Stimulated activated CD4-positive, alpha-beta T cell treated with anti-CD3 and anti-CD28 coated beads, Interleukin-12 subunit alpha, Interleukin-12 subunit beta, amount 100 ng/mL, for 24 hours (primary cell): ENCODE measurements at regions not wholly inside any gene's neighbourhood (a gene's known extent, or its start where the extent isn't known, plus 50 kb on each side); places are given as distances from the start of the nearest gene placed in this dataset.

Experiments used
- DNase-seq, 2 experiments: peaks; one replicate each; pipeline ENCODE4 v3.0.0-alpha.2; 2020; ENCODE audit warnings: low read depth in 2 of 2

DNA sequence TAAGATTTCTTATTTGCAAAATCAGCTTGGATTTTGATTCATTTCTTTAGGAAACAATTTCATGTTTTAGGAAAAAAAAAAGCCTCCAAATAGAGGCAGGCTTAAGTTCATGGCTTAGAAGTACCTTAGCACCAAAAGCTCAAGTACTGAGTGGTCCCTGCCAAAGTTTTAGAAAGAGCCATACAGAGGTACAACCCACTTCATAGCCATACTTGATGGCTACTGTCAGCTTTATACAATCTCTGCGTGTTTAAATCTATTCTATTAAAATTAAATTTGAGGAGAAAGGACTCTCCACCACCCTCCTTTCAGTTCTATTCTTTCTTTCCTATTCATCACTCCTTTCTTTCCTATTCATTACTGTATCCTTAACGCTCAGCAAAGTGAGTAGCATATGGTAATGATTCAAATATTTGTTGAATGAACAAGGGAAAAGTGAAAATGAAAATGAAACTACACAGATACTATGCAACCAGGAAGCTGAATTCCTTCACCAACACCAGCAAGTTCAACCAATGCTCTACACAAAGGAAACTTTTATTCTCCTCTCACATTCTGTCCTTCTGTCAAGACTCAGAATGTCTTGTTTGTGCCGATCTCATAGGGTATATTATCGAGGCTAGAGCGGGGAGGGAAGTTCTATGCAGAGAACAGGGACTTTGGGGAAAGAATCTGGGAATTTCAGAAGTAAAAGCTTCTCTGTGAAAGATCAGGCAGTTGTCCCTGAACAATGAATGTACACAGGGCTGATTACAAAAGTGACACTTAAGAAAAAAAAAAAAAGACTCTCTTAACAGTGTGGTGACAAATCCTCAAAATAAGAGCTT is 138.6 kb upstream of the SPEF2 start:
- DNase-seq, result no peak

DNA sequence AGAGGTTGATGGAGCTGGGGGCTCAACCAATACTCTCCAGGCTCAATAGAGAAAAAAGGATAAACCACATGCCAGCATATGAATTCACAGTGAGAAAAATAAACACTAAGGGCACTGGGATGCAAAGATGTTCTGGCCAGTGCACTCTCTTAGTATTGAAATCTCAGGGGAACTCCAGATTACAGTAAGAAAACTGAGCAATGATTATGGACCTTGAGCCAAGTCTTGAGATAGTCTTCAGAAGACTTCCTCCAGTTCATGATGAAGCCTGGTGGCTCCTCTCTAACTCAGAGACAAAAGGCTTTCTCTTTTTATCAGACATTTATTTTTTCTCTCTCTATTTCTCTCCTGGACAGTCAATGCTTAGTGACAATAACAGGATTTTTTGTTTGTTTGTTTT is 139.8 kb upstream of the SPEF2 start:
- no peak for DNase-seq

DNA sequence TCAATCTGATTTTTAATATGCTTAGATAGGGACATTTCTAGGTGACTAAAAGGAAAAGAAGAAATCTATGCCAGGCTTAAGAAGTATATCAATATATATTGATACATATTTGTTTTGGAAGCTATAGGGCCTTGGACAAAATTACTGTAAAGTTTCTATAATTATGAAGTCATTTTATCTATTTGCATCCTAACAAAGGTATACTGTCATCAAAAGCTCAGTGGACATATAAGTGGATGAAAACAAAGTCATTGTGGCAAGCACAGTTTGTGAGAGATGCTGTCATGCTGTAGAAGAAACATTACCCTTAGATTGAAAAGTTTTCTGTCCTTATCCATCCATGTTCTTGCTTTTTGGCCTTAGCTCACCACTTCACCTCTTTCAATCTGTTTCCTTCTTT is 140.3 kb upstream of the SPEF2 start:
- no peak for DNase-seq

DNA sequence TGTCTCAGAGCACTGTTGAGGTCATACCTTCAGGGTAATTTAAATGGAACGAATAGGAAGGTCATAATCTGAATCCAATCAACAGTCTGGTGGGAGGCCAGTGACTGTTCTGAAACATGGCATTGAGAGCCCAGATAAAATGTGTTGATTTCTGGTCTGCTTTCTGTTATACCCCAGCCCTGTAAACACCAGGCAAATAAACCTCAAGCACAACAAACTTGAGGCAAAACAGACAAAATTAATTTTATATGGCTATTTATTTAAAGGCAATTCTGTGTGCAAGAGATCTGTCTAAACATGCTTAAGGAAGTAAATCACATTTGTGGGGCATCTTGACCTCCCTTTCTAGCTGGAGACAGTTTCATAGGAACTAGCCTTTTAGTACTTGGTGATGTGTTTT is 140.9 kb upstream of the SPEF2 start:
- no peak for DNase-seq

DNA sequence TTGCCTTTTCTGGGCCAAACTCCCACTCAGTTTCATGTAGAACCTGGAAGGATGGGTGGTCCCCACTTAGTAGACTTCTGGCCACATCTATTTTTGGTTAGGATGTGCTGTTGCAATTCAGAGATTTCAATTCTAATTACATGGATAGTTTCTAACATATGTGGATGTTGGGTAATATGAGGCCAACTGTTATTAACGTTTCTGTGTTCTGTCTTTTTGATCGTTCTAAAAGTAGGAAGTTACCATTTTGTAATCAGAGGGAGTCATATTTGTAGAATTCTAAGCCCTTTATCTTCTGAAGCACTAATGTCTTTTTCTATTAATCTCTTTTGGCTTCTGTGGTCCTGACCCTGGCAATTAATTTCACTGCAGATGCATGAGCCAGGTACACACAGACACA is 141.6 kb upstream of the SPEF2 start:
- no peak for DNase-seq

DNA sequence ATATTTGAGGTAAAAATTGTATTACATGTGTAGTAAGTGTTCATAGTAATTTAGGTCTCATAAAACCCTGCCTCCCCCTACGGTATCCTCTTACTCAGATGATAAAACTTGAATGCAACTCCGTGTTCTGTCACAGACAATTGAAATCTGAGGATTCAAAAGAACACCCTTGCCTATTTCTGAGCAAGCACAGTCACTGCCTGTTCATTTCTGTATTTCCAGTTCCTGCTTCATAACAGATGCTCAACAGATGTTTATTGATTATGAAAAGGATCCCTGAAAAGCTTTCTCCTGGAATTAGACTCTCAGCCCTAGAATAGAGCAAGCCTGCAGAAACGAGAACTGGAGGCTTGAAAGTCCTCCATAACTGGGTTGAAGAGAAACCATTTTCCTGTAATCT is 144.1 kb upstream of the SPEF2 start:
- DNase-seq, result no peak

DNA sequence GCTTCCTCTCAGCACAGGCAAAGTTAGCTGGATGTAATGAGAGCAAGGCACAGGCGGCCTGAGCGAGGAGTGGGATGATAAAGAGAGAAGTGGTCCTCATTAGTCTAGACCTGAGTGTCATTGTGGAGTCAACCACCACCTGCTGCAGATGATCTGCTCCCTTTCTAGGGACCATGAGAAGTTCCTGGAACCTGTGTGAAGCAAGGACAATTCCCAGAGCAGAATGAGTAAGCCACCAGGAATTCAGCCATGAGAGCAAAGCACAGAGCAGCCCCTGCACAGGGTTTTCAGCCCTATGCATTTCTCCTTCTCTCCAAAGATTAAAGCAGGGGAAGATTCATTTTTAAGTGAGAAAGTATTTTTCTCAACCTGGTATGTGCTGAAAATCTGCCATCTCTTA is 146.8 kb upstream of the SPEF2 start:
- DNase-seq, result no peak

DNA sequence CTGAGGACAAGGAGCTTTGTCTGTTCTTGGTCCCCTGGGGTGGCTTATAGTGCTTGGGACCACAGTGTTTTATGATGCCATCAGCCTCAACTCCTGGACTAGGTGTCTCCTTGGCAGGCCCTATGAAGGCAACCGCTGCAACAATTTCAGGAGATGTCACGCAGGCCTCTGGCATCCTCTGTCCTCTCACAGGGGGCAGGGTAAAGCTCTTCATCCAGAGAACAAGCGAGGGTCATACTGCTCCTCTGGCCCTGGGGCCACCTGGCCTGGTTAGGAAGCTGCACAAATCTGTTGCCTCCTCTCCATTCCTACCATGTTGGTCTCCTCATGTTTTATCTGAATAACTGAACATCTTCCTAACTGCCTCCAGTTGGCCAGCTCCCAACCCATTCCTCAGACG is 148.9 kb upstream of the SPEF2 start:
- DNase-seq, result no peak

DNA sequence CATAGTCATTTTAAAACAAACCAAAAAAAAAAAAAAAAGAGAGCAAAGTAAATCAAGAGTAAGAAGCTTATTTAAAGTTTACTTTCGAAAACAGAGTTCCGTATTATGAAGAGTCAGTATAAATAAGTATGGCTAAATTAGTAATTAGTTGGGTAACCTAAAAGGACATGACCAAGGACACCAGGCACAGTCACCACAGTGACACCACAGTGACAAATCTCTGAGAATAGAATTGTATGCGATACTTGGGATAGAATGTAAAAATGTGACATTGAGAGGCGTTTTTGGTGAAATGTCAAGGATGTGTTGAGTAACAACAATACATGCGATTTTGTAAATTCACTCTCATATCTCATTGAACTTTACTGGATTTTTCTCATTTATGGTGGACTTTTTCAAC is 150.9 kb upstream of the SPEF2 start:
- DNase-seq, result no peak

DNA sequence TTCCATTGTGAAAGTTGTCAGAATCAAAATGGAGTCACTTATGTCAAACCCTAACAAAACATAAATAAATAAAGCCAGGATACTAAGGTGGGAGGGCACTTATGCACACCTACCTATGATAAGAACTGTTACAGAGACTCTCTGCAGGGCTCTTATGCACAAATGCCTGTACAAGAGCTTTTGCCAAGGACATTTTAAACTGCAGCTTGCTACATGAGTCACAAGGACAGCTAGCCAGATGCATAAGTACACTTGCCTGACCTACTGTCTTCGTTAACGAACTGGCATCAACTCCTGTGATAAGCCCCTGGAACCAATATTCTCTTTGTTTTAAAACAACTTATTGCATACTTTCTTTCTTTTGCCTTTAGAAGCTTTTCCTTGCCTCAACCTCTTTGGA is 152.9 kb upstream of the SPEF2 start:
- DNase-seq, result no peak

DNA sequence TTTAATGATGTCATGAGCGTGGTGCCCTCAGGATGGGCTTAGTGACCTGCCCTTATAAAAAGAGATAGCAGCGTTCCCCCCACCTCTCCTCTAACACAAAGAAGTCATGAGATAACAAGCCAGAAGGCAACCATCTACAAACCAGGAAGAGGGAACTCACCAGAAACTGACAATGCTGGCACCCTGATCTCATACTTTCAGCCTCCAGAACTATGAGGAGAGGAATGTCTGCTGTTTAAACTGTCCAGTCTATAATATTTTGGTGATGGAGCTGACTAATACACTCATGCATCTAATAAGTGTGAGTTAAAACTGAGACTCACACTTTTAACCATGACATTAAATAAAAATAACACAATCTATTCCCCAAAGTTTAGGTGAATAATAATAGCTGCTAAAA is 156.1 kb upstream of the SPEF2 start:
- no peak for DNase-seq

DNA sequence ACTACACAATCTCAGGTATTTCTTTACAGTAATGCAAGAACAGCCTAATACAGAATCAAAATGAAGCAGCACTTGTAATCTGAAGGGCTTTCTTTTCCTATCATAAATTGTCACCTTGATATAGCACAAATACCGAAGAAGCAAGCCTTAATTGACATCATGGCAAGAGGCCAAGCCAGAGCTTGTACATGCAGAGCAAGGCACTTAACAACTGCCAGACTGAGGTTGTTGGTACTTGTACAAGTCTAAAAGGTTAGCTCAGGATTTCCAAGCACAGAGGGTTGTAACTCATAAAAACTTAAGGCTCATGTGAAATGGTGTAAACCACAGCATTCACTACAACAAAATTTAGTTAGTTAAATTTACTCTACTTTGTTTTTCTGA is 158.8 kb upstream of the SPEF2 start:
- no peak for DNase-seq

DNA sequence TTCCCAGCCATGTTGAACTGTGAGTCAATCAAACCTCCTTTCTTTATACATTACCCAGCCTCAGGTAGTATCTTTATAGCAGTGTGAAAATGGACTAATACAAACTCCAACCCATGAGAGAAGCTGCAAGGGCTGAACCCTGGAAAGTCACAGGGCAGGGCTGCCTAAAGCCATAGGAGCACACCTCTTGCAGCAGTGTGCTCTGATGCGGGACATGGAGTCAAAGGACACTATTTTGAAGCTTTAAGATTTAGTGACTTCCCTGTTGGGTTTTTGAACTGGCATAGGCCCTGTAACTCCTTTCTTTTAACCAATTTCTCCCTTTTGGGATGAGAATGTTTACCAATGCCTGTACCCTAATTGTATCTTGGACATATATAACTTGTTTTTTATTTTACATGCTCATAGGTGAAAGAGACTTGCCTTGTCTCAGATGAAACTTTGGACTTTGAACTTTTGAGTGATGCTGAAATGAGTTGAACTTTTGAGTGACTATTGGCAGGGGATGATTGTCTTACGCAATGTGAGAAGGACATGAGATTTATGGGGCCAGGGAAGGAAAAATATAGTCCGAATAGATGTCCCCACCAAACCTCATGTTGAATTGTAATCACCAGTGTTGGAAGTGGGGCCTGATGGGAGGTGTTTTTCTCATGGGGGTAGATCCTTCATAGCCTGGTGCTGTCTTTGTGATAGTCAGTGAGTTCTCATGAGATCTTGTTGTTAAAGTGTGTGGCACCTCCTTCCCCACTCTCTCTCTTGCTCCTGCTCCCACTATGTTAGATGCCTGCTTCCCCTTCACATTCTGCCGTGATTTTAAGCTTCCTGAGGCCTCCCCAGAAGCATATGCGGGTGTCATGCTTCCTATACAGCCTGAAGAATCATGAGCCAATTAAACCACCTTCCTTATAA is 159.5 kb upstream of the SPEF2 start:
- no peak for DNase-seq

DNA sequence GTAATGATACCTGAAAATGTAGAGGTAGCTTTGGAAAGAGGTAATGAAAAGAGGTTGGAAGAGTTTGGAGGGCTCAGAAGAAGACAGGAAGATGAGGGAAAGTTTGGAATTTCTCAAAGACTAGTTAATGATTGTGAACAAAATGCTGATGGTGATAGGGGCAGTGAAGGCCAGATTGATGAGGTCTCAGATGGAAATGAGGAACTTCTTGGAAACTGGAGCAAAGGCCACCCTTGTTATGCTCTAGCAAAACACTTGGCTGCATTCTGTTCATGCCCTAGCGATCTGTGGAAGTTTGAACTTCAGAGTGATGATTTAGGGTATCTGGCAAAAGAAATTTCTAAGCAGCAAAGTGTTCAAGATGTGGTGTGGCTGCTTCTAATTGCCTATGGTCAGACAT is 161.2 kb upstream of the SPEF2 start:
- DNase-seq, result no peak

DNA sequence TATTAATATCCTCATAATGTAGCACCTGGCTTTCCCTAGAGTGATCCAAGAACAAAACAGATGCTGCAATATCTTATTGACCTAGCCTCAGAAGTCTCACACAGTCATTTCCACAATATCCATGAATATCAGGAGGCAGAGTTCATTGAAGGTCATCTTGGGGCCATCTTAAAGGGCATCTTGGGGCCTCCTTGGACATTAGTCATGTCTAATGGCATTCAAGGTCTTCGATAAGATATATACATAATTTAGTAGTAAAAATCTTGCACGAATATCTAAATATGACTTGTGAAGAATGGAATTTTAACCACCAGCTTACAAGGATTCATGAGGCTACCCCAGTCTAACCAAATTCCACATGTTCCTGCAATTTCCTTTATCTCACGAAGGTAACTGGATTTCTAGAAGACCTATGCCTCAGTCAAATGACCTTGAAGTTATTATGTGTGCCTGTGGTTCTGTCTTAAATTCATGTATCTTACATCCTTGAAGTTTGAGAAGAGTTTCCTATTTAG is 163.6 kb upstream of the SPEF2 start:
- DNase-seq, result no peak

DNA sequence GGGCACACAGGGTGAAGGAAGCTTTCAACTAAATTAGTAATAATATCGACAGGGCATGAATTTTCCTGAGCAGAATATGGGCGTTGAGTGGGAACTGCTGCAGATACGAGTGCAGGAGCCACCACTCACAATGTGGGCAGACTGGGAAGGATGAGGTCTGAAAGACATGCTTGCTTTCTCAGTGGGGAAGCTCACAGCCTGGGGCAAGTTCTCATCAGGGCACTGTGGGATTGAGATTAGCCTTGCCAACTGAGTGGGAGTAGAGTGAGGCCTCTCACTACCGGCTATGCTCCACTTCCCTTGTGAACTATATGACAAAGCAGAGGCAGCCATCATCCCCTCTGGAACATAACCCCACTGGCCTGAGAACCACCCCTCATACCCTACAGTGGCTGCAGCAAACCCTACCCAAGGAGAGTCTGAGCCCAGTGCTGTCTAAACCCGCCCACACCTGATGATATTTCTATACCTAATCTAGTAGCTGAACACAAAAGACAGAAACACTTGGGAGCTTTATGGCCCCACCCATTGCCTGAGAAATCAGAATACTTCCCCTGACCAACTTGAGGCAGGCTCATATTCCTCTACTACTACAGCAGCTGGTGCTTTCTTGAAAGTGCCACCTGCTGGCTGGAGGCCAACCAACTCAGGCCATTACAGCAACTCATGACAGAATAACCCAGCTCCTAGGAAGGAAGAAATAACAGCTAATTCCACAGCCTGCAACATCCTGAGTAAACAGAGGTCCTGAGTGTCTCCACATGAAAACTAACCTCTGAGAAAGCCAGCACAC is 173.7 kb upstream of the SPEF2 start:
- DNase-seq, result no peak

DNA sequence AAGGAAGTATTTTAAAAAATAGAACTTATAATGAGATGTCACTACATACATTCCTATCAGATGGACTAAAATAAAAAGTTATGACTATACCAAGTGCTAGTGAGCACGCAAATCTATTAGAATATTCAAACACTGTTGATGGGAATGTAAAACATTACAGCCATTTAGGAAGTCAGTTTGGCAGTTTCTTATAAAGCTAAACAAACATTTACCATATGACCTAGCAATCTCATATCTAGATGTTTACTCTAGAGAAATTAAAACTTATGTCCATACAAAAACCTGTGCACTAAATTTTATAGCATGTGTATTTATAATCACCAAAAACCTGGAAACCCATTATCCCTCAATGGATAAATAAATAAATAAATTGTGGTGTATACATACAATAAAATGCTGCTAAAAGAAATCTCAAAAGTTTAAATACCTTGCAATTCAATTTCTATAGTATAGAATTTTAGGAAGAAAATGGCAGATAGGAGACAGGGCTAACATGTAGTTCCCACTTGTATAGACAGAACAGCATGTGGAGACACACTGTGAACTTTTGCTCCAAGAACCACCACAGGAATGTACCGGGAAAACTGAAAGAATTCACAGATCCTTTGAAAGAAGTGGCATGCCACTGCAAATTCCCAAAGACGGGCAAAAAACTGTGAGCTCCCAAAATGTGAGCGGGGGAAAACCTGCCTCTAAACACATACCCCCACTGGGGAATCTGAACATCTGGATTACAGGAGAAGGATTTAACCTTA is 174.6 kb upstream of the SPEF2 start:
- no peak for DNase-seq

DNA sequence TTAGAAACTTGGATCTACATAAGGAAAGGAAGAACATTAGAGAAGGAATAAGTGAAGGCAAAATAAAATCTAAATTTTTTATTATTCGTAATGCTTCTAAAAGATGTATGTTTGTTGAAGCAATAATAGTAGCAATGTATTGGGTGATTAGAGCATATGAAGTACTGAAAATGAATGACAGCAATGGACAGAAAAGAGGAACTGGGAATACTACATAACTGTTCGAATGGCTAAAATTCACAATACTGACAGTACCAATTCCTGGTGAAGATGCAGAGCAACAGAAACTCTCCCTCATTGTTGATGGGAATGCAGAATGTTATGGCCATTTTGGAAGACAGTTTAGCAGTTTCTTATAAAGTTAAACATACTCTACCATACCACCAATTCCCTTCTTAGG is 177.3 kb upstream of the SPEF2 start:
- no peak for DNase-seq

DNA sequence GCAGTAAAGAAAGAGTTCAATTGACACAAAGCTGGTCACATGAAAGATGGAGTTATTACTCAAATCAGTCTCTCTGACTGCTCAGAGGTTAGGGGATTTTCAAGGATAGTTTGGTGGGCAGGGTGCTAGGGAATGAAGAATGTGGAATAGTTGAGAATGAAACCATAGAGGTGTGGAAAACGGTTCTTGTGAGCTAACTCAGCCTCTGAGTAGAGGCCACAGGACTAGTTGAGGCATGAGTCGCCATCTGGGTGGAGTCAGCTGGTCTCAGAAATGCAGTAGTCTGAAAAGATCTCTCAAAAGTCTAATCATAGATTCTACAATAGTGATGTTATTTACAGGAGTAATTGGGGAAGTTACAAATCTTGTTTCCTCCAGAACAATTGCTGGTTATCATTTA is 178.9 kb upstream of the SPEF2 start:
- no peak for DNase-seq

DNA sequence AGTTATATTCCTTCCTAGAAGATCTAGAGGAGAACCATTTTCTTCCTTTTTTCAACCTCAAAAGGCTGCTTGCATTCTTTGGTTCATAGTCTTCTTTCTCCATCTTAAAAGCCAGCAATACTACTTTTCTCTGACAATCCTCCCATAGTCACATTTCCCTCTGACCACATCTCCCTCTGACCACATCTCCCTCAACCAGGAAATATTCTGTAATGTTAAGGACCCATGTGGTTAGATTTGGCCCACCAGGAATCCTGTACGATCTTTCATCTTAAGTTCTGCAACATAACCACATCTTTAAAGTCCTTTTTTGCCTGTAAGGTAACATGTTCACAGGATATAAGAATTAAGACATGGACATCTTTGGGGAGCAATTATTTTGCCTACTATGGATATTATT is 179.4 kb upstream of the SPEF2 start:
- DNase-seq, result no peak

DNA sequence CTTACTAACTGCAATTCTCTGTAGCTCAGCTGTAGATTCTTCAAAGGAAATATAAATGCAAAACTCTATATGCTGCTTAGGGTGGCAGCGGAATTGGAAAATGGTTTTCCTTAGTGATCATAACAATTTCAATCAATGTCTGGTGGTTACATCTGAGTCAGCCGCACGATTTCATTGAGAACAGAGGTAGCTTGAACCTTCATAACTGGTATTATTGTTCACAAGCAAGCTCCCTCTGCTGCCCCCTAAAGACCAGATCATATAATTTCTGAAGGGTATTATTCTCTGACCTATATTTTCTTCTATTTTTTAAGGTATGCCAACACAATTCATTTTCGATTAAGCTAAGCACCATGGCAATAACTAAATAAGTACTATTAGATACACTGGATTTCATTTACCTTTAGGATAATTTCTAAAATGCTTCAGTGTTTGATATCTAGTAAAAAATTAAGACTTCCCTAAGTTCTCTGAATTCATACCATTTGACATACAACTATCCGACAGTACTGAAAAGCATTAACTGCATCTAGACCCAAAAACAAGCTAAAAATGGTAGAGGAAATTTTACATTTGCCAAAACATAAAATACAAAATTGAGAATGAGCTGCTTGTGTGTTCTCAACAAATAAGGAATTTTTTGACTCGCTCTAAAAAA is 181.1 kb upstream of the SPEF2 start:
- DNase-seq, result no peak
